ENCODE measurements at regions not wholly inside any gene's neighbourhood (a gene's known extent, or its start where the extent isn't known, plus 50 kb on each side); places are given as distances from the start of the nearest gene placed in this dataset.
"Not testable (repeated sequence)": the region's sequence is repeated elsewhere in the genome, so short reads cannot be mapped to it uniquely, and the experiment has no call there.

GRCh38 chr3:81812098-81812497, 50.7 kb upstream of the GBE1 start:
- H3K23ac ChIP-seq (ENCODE audit: low read length); H3K9ac ChIP-seq (ENCODE audit: low read length); H3K27me3 ChIP-seq (ENCODE audit: insufficient read depth, low read length); H3K14ac ChIP-seq (ENCODE audit: low read length); H3K79me2 ChIP-seq (ENCODE audit: control insufficient read depth, insufficient read depth, low read length, poor library complexity); H3K27ac ChIP-seq (ENCODE audit: low read depth, low read length); H3K9me3 ChIP-seq (ENCODE audit: insufficient read depth, low read depth, low read length); H2AFZ ChIP-seq (ENCODE audit: insufficient read depth, low read length, poor library complexity); H4K91ac ChIP-seq (ENCODE audit: low read depth, low read length); H4K12ac ChIP-seq (ENCODE audit: low read depth, low read length); H3K4me2 ChIP-seq (ENCODE audit: low read length); H2BK5ac ChIP-seq (ENCODE audit: low read depth, low read length, poor library complexity); H4K8ac ChIP-seq (ENCODE audit: low read depth, low read length); H2BK120ac ChIP-seq (ENCODE audit: insufficient read depth, low read length, poor library complexity); H3K36me3 ChIP-seq (ENCODE audit: control insufficient read depth in 1 of 2, insufficient read depth in 2 of 2, low read length in 2 of 2); DNase-seq; H2AK5ac ChIP-seq (ENCODE audit: low read length); H3K79me1 ChIP-seq (ENCODE audit: low read length); H3K4me1 ChIP-seq (ENCODE audit: control insufficient read depth in 1 of 2, insufficient read depth in 2 of 2, low read length in 2 of 2); H2BK12ac ChIP-seq (ENCODE audit: low read length); H3K4ac ChIP-seq (ENCODE audit: low read depth, low read length); H3K4me3 ChIP-seq (ENCODE audit: low read depth, low read length); H3K18ac ChIP-seq (ENCODE audit: low read length): not testable (repeated sequence)
- no CpG with 5 or more reads among the region's 25 CpGs for WGBS (ENCODE audit: extremely low coverage, insufficient coverage, insufficient read length)

All from trophoblast cell (in vitro differentiated cells and primary cell).